Suprapubic skin (tissue), 3 donors: ENCODE measurements at regions not wholly inside any gene's neighbourhood (a gene's known extent, or its start where the extent isn't known, plus 50 kb on each side); places are given as distances from the start of the nearest gene placed in this dataset.

ENCODE experiments used
- CTCF ChIP-seq, 2 donors: fragments of 200-600 bp in 1 of 2; fragments of 450-650 bp in 1 of 2; sonication (generic) in 1 of 2; IDR thresholded peaks; one replicate each; pipeline ENCODE4 v1.5.1; 2016 to 2019; ENCODE audit warnings: antibody characterized with exemption in 2 of 2, mild to moderate bottlenecking in 1 of 2, moderate library complexity in 1 of 2
- POLR2AphosphoS5 ChIP-seq, 3 donors: sonication (generic); formaldehyde crosslinking; IDR thresholded peaks; one replicate each; pipeline ENCODE4 v1.6.1; 2017; ENCODE audit warnings: antibody characterized with exemption in 3 of 3

- TF ChIP-seq CTCF (IDR thresholded peaks at IDR 0.05) (no peak), POLR2AphosphoS5 (IDR thresholded peaks at IDR 0.05) (no peak)
These were observed 504.0 kb upstream of the SPTLC3 start for GRCh38 chr20:12504779-12505178.
